Thyroid gland (tissue), 4 donors: ENCODE measurements at regions not wholly inside any gene's neighbourhood (a gene's known extent, or its start where the extent isn't known, plus 50 kb on each side); places are given as distances from the start of the nearest gene placed in this dataset.

Experiments used
- CTCF ChIP-seq, 6 experiments: fragments of 200-600 bp in 3 of 6; fragments of 450-650 bp in 3 of 6; sonication (generic) in 3 of 6; IDR thresholded peaks; one replicate each; pipeline ENCODE4 v1.5.1; 2016 to 2019; ENCODE audit warnings: antibody characterized with exemption in 6 of 6, mild to moderate bottlenecking in 2 of 6, inconsistent platforms in 1 of 6, moderate library complexity in 1 of 6
- POLR2A ChIP-seq, 2 donors: fragments of 450-650 bp; IDR thresholded peaks; one replicate each; pipeline ENCODE4 v1.6.1; 2017; ENCODE audit warnings: antibody characterized with exemption in 2 of 2, mild to moderate bottlenecking in 2 of 2, moderate library complexity in 1 of 2

- TF ChIP-seq CTCF (IDR thresholded peaks at IDR 0.05) (no peak), POLR2A (IDR thresholded peaks at IDR 0.05) (no peak)
These were observed 179.3 kb downstream of the POTEB3 start for GRCh38 chr15:21260966-21261395.
